HepG2 (cell line): ENCODE measurements at regions not wholly inside any gene's neighbourhood (a gene's known extent, or its start where the extent isn't known, plus 50 kb on each side); places are given as distances from the start of the nearest gene placed in this dataset.
A peak's percentile ranks its signal among the peaks of the same experiment; 100 is the strongest.

Source experiments
- ATAC-seq: fragments of 200-7000 bp; cut with Tn5 transposase; 3 replicates; pipeline ENCODE4 v1.9.1; 2020; ENCODE audit warnings: mild to moderate bottlenecking, moderate library complexity
- BruUV-seq: library from RNA; stranded (reverse); fragments of 400-500 nt; replicated peaks from 2 replicates; lab custom pipeline; 2021; lab: Mats Ljungman, UMichigan
- CTCF ChIA-PET: fragments of 300-600 bp; formaldehyde crosslinking; extraction: SDS; loops from one replicate; lab custom pipeline; 2021; ENCODE audit warnings: low total read pairs, inconsistent platforms, low intra/inter-chr PET ratio; lab: Yijun Ruan, JAX
- POLR2A ChIA-PET: fragments of 350-600 bp; sonication (Branson Sonifier 250); formaldehyde crosslinking; loops from one replicate; lab custom pipeline; 2020; ENCODE audit warnings: antibody characterized with exemption, inconsistent platforms; lab: Yijun Ruan, JAX
- DNase-seq: peaks from one replicate; pipeline ENCODE4 v3.0.0-alpha.2; 2015; ENCODE audit warnings: low spot score
- FAIRE-seq: peaks from 3 replicates; lab custom pipeline; 2011; peaks lifted over from hg19 to GRCh38; lab: Jason Lieb, UNC
- H2AFZ ChIP-seq: one replicate; pipeline ENCODE4 v1.6.1; 2011; ENCODE audit warnings: low read length, inconsistent platforms
- H3K27ac ChIP-seq: fragments of 300-600 bp; 3 replicates; pipeline ENCODE4 v1.8.0; 2011; ENCODE audit warnings: mixed run types, mild to moderate bottlenecking, mixed read lengths, low read length, inconsistent platforms; ENCODE audit not compliant: insufficient read depth; ENCODE audit errors: extremely low read length
- H3K27me3 ChIP-seq, 2 experiments: fragments of 200-600 bp in 1 of 2; 2 replicates in 1 of 2; 3 replicates in 1 of 2; pipeline versions ENCODE4 v1.6.0 to v1.8.0; 2011; ENCODE audit warnings: low read length in 2 of 2, mild to moderate bottlenecking in 2 of 2, moderate library complexity in 2 of 2, inconsistent platforms in 1 of 2; ENCODE audit not compliant: insufficient read depth in 2 of 2, control insufficient read depth in 1 of 2
- H3K36me3 ChIP-seq, 2 experiments: fragments of 200-600 bp in 1 of 2; replicated peaks in 1 of 2; 2 replicates in 1 of 2; 3 replicates in 1 of 2; pipeline versions ENCODE4 v1.5.1 to v1.8.0; 2011; ENCODE audit warnings: low read length in 2 of 2, inconsistent platforms in 1 of 2; ENCODE audit not compliant: insufficient read depth in 2 of 2, control insufficient read depth in 1 of 2
- H3K4me1 ChIP-seq: 2 replicates; pipeline ENCODE4 v1.5.1; 2012; ENCODE audit warnings: low read length, inconsistent platforms; ENCODE audit not compliant: insufficient read depth
- H3K4me2 ChIP-seq: 2 replicates; pipeline ENCODE4 v1.6.0; 2011; ENCODE audit warnings: low read depth, low read length, inconsistent platforms
- H3K4me3 ChIP-seq, 3 experiments: fragments of 200-600 bp in 1 of 3; sonication (generic), shearing (Covaris generic) in 1 of 3; replicated peaks in 1 of 3; 2 replicates each; pipeline ENCODE4 v1.5.1; 2011 to 2016; ENCODE audit warnings: low read length in 3 of 3, inconsistent platforms in 2 of 3, low read depth in 2 of 3, mild to moderate bottlenecking in 2 of 3, control low read depth in 1 of 3, mixed read lengths in 1 of 3; ENCODE audit not compliant: insufficient read depth in 1 of 3
- H3K79me2 ChIP-seq: one replicate; pipeline ENCODE4 v1.6.1; 2011; ENCODE audit warnings: low read length, inconsistent platforms; ENCODE audit not compliant: insufficient read depth
- H3K9ac ChIP-seq: 2 replicates; pipeline ENCODE4 v1.6.0; 2011; ENCODE audit warnings: mild to moderate bottlenecking, low read depth, low read length, inconsistent platforms; ENCODE audit not compliant: insufficient read depth
- H3K9me3 ChIP-seq: 2 replicates; pipeline ENCODE4 v1.5.1; 2012; ENCODE audit warnings: mild to moderate bottlenecking, low read length
- H4K20me1 ChIP-seq: 2 replicates; pipeline ENCODE4 v1.6.0; 2011; ENCODE audit warnings: inconsistent platforms, mild to moderate bottlenecking, low read length, moderate library complexity; ENCODE audit not compliant: insufficient read depth
- HNF4G ChIP-seq, 2 experiments: sonication (generic) in 1 of 2; formaldehyde crosslinking in 1 of 2; IDR thresholded peaks; 2 replicates each; pipeline versions ENCODE4 v1.4.0 to v1.6.1; 2011 to 2020; ENCODE audit warnings: borderline replicate concordance in 2 of 2, low read depth in 2 of 2, mild to moderate bottlenecking in 2 of 2, low read length in 1 of 2, missing genetic modification reagents in 1 of 2, moderate library complexity in 1 of 2
- MLLT10 ChIP-seq: sonication (generic); formaldehyde crosslinking; IDR thresholded peaks from 2 replicates; pipeline ENCODE4 v1.4.0; 2020; ENCODE audit warnings: missing genetic modification reagents
- NBN ChIP-seq: fragments of 450-650 bp; conservative IDR thresholded peaks from 2 replicates; pipeline ENCODE4 v1.6.1; 2017
- PBX2 ChIP-seq: IDR thresholded peaks from 2 replicates; pipeline ENCODE4 v1.6.1; 2016; ENCODE audit warnings: control low read depth
- RERE ChIP-seq: IDR thresholded peaks from 2 replicates; pipeline ENCODE4 v1.6.1; 2016; ENCODE audit warnings: low read depth, missing genetic modification reagents, missing compliant biosample characterization
- ZNF549 ChIP-seq: sonication (generic); formaldehyde crosslinking; IDR thresholded peaks from 2 replicates; pipeline ENCODE4 v1.5.0; 2020; ENCODE audit warnings: missing genetic modification reagents
- ZNF556 ChIP-seq: sonication (generic); formaldehyde crosslinking; IDR thresholded peaks from 2 replicates; pipeline ENCODE4 v1.4.0; 2020; ENCODE audit warnings: mild to moderate bottlenecking, missing genetic modification reagents, borderline replicate concordance
- WGBS: methylation state at CpG from one replicate; pipeline ENCODE4 v1.1.6; 2017; ENCODE audit warnings: low lambda C conversion rate; 5-methylcytosine and 5-hydroxymethylcytosine counted together
- in situ Hi-C: cut with HindIII; loops from 2 replicates; pipeline ENCODE4 v1.10.0; 2017; ENCODE audit warnings: low pct_unique_long_range_greater_than_20kb; ENCODE audit not compliant: extremely low pct_ligation_motif_present
- intact Hi-C: fragments of 100-400 bp; cut with micrococcal nuclease; formaldehyde crosslinking; loops from one replicate; pipeline ENCODE4 v1.10.0; 2022; ENCODE audit not compliant: unreplicated experiment

GRCh38 chr15:67010898-67011616 is 54.3 kb upstream of the SMAD3 start:
- CTCF ChIA-PET = no interaction called here

GRCh38 chr15:67011617-67012005 is 53.8 kb upstream of the SMAD3 start:
- ChIA-PET POLR2A (interaction anchor here (1.3 to 1.8 kb wide), 3 partner anchors 52 to 56 kb away, joined by 3 to 5 read pairs (median 4); partner anchors contain the start of gene SMAD3), CTCF (no interaction called here)
- Histone ChIP-seq H3K36me3 (no peaks in the 10 kb centered on the region; a peak in 3 of 5 replicates), H2AFZ (no peak overlapping the region), H3K79me2 (no peaks in the 10 kb centered on the region), H3K4me2 (0 out of 2 replicates have a peak overlapping the region, but pooled peaks have one; percentile 10), H3K27ac (no peak overlapping the region), H3K27me3 (no peaks in the 10 kb centered on the region), H3K4me3 (no peak overlapping the region), H3K4me1 (peaks cover 32% of the 10 kb centered on the region), H3K9ac (no peak overlapping the region), H3K9me3 (no peaks in the 10 kb centered on the region), H4K20me1 (no peaks in the 10 kb centered on the region; the same call in 1 of the 2 replicates)
- WGBS = 65% methylated on average over 6 of the region's 6 CpGs
- DNase-seq (no peak), ATAC-seq (no peak), FAIRE-seq (no peak)
- in situ Hi-C loops (no loop called here), intact Hi-C loops (no loop called here)
- no TSS peak for BruUV-seq
- TF ChIP-seq HNF4G (IDR thresholded peaks at IDR 0.05; ENCODE audit: borderline replicate concordance, low read depth, low read length) (peak; percentile 27; the same call in 1 of the 2 replicates), HNF4G (CRISPR knock-in tag; IDR thresholded peaks at IDR 0.05; ENCODE audit: borderline replicate concordance, low read depth) (no peak), ZNF556 (CRISPR knock-in tag) (no peak), NBN (no peak), RERE (CRISPR knock-in tag) (no peak), MLLT10 (CRISPR knock-in tag) (no peak)

More at GRCh38 chr15:67010898-67011616, 54.3 kb upstream of the SMAD3 start:
- Histone ChIP-seq H2AFZ (no peak overlapping the region), H3K79me2 (no peaks in the 10 kb centered on the region), H4K20me1 (no peaks in the 10 kb centered on the region; the same call in 1 of the 2 replicates), H3K4me3 (no peak overlapping the region), H3K9me3 (no peaks in the 10 kb centered on the region), H3K9ac (no peak overlapping the region), H3K4me1 (peaks cover 32% of the 10 kb centered on the region), H3K27me3 (no peaks in the 10 kb centered on the region), H3K27ac (no peak overlapping the region), H3K4me2 (0 out of 2 replicates have a peak overlapping the region, but pooled peaks have one; percentile 10), H3K36me3 (no peaks in the 10 kb centered on the region; a peak in 3 of 5 replicates)
- in situ Hi-C loops = no loop called here
- 51% methylated on average over 7 of the region's 7 CpGs for WGBS
- POLR2A ChIA-PET = interaction anchor here (1.3 to 1.8 kb wide), 3 partner anchors 53 to 57 kb away, joined by 3 to 5 read pairs (median 4); partner anchors contain the start of gene SMAD3
- BruUV-seq = no TSS peak
- intact Hi-C loops = no loop called here
- ATAC-seq = peak; percentile 21; the same call in 1 of the 3 replicates
- peak; percentile 51 for TF ChIP-seq PBX2 (CRISPR knock-in tag)
- TF ChIP-seq ZNF549 (CRISPR knock-in tag) = no peak
- DNase-seq = no peak
- FAIRE-seq = no peak
